ENCODE measurements at regions not wholly inside any gene's neighbourhood (a gene's known extent, or its start where the extent isn't known, plus 50 kb on each side); places are given as distances from the start of the nearest gene placed in this dataset.

DNA sequence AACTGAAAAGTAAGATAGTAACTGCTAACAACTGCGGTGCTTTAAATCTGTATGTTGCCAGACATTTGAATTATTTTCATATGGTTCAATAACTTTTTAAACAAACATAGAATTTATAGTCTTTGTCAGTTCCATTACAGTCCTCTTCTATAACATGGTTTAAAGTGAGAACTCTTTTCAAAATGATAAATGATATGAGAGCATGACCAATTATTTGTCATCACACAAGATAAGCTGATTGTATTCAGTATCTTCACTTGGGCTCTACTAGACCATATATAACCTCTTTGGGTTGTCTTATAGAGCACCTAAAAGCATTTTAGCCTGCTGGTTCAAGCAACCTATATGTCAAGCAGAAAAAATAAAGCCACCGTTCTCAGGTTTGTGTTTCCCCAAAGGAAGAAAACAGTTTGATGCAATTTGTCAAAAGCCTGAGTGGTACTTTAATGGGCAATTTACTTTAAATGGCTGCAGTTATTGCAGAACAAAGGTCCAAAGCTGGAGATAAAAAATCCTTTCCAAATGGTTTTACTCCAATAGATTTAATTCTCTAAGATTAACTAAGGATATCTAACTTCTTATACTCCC lies 298.4 kb downstream of the FSIP2 start:
- no peak for DNase-seq (ENCODE audit: low read depth)
- TF ChIP-seq, protein P1, sequence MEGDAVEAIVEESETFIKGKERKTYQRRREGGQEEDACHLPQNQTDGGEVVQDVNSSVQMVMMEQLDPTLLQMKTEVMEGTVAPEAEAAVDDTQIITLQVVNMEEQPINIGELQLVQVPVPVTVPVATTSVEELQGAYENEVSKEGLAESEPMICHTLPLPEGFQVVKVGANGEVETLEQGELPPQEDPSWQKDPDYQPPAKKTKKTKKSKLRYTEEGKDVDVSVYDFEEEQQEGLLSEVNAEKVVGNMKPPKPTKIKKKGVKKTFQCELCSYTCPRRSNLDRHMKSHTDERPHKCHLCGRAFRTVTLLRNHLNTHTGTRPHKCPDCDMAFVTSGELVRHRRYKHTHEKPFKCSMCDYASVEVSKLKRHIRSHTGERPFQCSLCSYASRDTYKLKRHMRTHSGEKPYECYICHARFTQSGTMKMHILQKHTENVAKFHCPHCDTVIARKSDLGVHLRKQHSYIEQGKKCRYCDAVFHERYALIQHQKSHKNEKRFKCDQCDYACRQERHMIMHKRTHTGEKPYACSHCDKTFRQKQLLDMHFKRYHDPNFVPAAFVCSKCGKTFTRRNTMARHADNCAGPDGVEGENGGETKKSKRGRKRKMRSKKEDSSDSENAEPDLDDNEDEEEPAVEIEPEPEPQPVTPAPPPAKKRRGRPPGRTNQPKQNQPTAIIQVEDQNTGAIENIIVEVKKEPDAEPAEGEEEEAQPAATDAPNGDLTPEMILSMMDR (IDR thresholded peaks at IDR 0.05; ENCODE audit: insufficient read depth, low read depth, low read length) = no peak
- no peak overlapping the region for H3K4me3 ChIP-seq (ENCODE audit: low read depth, low read length)

DNA sequence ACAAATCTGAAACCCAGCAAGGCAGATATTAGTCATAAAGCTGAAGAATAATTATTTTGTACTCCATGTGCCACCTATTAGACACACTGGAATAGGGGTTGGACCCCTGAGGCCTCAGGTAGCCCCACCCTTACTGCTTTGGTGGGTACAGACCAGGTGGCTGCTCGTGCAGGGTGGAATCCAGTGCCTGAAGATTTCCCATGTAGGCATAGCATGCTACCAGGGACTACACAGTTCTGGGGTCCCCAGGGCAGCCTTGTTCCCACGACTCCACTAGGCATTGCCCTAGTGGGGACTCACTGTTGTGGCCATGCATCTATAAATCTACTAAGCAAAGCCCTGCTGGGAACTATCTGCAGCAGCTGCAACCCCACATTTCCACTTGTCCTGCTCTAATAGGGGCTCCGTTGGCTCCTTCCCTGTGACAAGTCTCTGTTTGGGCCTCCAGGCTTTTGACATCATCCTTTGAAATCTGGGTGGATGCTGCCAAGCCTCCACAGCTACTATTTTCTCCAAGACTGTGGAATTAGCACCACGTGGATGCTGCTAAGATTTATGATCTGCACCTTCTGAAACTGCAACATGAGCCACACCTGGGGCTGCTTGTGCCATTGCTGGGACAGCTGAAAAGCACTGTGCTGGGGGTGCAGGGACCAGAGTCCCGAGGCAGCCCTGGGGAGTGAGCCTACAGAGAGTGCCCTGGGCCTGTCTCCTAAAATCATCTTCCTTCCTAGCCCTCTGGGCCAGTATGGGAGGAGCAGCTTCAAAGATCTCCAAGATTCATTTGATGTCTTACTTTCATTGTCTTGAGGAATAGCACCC lies 303.8 kb downstream of the FSIP2 start:
- no peak overlapping the region for H3K4me3 ChIP-seq (ENCODE audit: low read depth, low read length)
- DNase-seq (ENCODE audit: low read depth) = no peak
- TF ChIP-seq, protein P1 (IDR thresholded peaks at IDR 0.05; ENCODE audit: insufficient read depth, low read depth, low read length) = no peak

DNA sequence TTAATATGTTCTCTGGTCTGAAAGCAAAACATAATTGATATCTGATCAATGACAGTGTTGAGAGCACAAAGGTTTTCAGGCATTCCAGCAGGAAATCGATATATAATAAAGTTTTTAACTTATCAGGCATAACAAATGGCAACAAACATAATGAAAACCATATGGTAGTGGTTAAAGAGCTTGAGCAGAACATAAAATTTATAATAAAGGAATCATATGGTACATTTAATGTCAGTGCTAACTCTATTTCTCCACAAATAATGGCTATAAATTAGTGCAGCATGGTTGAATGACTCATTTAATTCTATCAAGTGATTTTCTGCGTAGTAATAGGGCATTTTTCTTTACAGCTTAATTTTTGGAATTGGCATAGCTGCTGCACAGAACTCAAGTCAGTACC lies 306.2 kb downstream of the FSIP2 start:
- no peak for DNase-seq (ENCODE audit: low read depth)
- TF ChIP-seq, protein P1 (IDR thresholded peaks at IDR 0.05; ENCODE audit: insufficient read depth, low read depth, low read length) = no peak
- no peak overlapping the region for H3K4me3 ChIP-seq (ENCODE audit: low read depth, low read length)

DNA sequence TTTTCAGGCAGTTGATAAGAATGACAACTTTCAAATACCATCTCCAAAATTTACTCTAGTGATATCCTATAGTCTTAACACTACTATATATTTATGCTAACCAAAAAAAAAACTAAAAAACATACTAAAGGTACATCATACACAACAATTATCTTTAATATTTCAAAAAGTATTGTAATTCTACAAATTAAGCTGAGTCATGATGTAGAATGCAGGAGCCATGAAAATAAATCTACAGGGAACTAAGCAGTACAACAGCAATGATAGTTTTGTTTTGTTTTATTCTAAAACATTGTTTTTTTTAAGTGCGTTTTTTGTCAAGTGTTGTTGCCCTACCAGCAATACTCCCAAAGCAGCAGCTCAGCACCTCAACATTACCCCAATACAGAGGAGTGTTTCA lies 314.3 kb downstream of the FSIP2 start:
- no peak overlapping the region for H3K4me3 ChIP-seq (ENCODE audit: low read depth, low read length)
- DNase-seq (ENCODE audit: low read depth) = no peak
- TF ChIP-seq, protein P1 (IDR thresholded peaks at IDR 0.05; ENCODE audit: insufficient read depth, low read depth, low read length) = no peak

DNA sequence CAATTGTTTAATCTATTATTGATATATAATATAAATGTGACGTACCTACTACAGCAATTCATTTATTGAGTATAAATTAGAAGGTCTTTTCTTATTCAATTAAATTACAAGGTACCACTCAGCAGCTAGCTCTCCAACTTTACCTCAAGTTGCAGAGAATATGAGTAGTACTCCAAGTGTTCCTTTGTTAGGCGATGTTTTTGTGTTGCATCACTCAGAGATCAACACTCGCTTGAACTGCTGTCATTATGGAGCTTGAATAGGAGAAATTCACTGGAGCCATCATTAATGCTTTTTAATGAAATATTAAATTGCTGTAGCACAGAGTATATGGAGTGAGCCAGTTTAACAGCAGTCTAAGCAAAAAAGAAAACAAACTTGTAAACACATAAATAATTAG lies 320.0 kb downstream of the FSIP2 start:
- TF ChIP-seq, protein P1 (IDR thresholded peaks at IDR 0.05; ENCODE audit: insufficient read depth, low read depth, low read length) = no peak
- no peak overlapping the region for H3K4me3 ChIP-seq (ENCODE audit: low read depth, low read length)
- no peak for DNase-seq (ENCODE audit: low read depth)

DNA sequence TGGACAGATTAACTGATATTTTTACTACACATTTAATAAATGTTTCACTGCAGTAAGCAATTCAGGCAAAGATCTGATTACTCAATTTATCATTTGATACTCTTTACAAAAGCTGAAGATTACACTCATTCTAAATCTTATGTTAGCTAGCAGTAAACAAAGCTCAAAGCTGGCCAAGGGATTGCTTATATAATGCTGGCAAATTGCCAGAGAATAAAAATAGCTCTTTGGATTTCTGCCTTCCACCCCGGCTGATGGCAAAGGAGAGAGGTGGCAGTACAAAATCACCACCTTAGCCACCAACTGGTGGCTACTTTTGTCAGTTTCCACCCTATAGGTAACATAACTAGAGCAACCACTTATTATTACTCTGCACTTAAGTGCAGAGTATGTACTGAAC lies 320.5 kb downstream of the FSIP2 start:
- DNase-seq (ENCODE audit: low read depth) = peak; percentile 3
- TF ChIP-seq, protein P1 (IDR thresholded peaks at IDR 0.05; ENCODE audit: insufficient read depth, low read depth, low read length) = no peak
- H3K4me3 ChIP-seq (ENCODE audit: low read depth, low read length) = no peak overlapping the region
